OCI-LY1 (cell line): ENCODE measurements at regions not wholly inside any gene's neighbourhood (a gene's known extent, or its start where the extent isn't known, plus 50 kb on each side); places are given as distances from the start of the nearest gene placed in this dataset.

Experiments used
- EZH2 ChIP-seq: fragments of 200-600 bp; sonication (generic), shearing (Covaris generic); IDR thresholded peaks from 2 replicates; pipeline ENCODE4 v1.8.0; 2017; ENCODE audit warnings: borderline replicate concordance, mixed run types, mild to moderate bottlenecking, antibody characterized with exemption, low read length, moderate library complexity, mixed read lengths
- TF ChIP-seq, protein P1 (sequence below): fragments of 200-600 bp; sonication (generic), shearing (Covaris generic); IDR thresholded peaks from 2 replicates; pipeline ENCODE4 v1.5.1; 2017; ENCODE audit warnings: mild to moderate bottlenecking, antibody characterized with exemption, low read length, moderate library complexity, mixed read lengths

DNA sequence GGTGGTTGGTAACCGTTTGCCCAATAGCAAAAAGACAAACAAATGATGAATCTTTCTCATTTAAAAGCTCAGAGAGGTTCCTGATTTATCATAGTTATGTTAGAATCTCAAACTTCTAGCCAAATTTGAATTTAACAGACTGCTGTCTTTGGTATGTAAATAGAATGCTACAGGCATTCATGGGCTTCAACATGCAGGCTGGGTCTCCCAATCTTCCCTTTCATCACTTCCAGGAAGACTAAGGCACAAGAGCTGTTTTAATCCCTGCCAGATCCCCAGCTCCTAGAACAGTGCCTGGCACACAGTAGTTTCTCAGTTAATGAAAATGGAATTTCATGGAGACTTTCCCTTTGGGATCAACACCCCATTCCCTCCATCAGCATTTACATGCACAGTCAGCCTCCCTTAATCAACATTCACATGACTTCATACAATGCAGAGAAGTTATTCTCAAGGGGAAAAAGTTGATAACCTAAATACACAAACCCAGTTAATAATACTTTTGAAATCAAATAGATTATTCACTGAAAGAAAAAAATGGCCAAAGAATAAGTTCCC is 107.6 kb upstream of the C1QTNF7 start:
- TF ChIP-seq, protein P1, sequence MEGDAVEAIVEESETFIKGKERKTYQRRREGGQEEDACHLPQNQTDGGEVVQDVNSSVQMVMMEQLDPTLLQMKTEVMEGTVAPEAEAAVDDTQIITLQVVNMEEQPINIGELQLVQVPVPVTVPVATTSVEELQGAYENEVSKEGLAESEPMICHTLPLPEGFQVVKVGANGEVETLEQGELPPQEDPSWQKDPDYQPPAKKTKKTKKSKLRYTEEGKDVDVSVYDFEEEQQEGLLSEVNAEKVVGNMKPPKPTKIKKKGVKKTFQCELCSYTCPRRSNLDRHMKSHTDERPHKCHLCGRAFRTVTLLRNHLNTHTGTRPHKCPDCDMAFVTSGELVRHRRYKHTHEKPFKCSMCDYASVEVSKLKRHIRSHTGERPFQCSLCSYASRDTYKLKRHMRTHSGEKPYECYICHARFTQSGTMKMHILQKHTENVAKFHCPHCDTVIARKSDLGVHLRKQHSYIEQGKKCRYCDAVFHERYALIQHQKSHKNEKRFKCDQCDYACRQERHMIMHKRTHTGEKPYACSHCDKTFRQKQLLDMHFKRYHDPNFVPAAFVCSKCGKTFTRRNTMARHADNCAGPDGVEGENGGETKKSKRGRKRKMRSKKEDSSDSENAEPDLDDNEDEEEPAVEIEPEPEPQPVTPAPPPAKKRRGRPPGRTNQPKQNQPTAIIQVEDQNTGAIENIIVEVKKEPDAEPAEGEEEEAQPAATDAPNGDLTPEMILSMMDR, result no peak
- TF ChIP-seq EZH2, result no peak
